ENCODE measurements at regions not wholly inside any gene's neighbourhood (a gene's known extent, or its start where the extent isn't known, plus 50 kb on each side); places are given as distances from the start of the nearest gene placed in this dataset.

DNA sequence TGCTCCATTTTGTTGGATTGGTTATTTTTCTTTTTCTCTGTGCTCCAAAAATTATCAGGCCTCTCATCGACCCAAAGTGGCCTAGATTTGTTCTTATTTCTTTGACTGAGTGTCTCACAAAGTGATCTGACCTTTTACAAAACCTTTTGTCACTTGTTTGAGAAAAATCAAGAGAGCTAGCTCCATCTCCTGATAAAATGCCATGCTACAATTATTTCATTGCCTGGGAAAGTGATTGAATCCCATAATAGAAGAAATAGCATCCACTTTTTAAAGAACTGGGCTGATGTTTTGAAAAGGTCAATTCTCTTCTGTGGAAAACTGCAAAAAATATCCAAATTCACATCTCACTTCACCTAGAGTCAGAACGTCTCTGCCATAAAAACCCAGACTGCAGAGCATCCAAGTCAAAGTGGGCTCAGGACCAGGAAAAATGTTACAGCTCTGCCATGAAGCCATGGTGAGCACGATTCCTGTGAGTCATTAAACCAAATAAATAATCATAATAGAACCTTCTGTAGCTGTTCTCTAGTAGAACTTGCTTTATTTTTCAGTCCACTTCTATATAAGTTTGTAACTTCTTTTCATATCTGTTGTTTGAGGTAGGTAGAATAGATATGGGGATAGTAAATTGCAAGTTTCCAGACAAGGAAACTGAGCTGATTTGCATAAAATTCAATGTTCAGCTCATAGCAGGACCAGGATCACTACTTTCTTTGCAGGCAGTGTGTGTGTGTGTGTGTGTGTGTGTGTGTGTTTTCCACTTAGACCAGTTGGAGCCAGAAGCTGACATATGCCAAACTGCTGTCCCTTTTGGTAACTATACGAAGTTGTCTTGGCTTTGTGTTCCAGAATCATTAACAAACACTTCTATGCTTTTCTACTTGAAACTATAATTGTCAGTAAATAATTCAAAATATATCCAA is 632.5 kb upstream of the ANKRD30A start:
- ATAC-seq: no peak
- intact Hi-C loops (cut with micrococcal nuclease): no loop called here
- Mint-ChIP-seq H3K9me3 (peaks cover 2 to 4% of the 10 kb centered on the region in 2 donors), H3K4me1 (no peaks in the 10 kb centered on the region), H3K27me3 (ENCODE audit: low read depth in 2 of 2) (peaks cover 0 to 3% of the 10 kb centered on the region in 2 donors), H3K4me3 (no peak overlapping the region), H3K36me3 (no peaks in the 10 kb centered on the region), H3K27ac (no peak overlapping the region)
- Histone ChIP-seq H3K27ac (ENCODE audit: low read length) (no peak overlapping the region), H3K27me3 (ENCODE audit: control insufficient read depth, insufficient read depth, low read length) (no peaks in the 10 kb centered on the region), H3K4me1 (ENCODE audit: control insufficient read depth, insufficient read depth, low read length) (no peaks in the 10 kb centered on the region), H3K4me3 (ENCODE audit: low read length) (no peak overlapping the region), H3K9me3 (ENCODE audit: control insufficient read depth, insufficient read depth, low read length) (no peaks in the 10 kb centered on the region), H3K36me3 (ENCODE audit: control insufficient read depth, insufficient read depth, low read length) (no peaks in the 10 kb centered on the region)
- TF ChIP-seq, protein P1, sequence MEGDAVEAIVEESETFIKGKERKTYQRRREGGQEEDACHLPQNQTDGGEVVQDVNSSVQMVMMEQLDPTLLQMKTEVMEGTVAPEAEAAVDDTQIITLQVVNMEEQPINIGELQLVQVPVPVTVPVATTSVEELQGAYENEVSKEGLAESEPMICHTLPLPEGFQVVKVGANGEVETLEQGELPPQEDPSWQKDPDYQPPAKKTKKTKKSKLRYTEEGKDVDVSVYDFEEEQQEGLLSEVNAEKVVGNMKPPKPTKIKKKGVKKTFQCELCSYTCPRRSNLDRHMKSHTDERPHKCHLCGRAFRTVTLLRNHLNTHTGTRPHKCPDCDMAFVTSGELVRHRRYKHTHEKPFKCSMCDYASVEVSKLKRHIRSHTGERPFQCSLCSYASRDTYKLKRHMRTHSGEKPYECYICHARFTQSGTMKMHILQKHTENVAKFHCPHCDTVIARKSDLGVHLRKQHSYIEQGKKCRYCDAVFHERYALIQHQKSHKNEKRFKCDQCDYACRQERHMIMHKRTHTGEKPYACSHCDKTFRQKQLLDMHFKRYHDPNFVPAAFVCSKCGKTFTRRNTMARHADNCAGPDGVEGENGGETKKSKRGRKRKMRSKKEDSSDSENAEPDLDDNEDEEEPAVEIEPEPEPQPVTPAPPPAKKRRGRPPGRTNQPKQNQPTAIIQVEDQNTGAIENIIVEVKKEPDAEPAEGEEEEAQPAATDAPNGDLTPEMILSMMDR (IDR thresholded peaks at IDR 0.05): no peak
- DNase-seq: no peak
- WGBS (ENCODE audit: insufficient coverage): 77% methylated on average over 3 of the region's 4 CpGs

- no peak for ATAC-seq
- no peak overlapping the region for H3K27ac ChIP-seq (ENCODE audit: low read length)
- H3K4me3 Mint-ChIP-seq: no peak overlapping the region
- H3K9me3 ChIP-seq (ENCODE audit: control insufficient read depth, insufficient read depth, low read length): no peaks in the 10 kb centered on the region
- no peak overlapping the region for H3K4me3 ChIP-seq (ENCODE audit: low read length)
- DNase-seq: no peak
- peaks cover 0 to 3% of the 10 kb centered on the region in 2 donors for H3K27me3 Mint-ChIP-seq (ENCODE audit: low read depth in 2 of 2)
- H3K27ac Mint-ChIP-seq: no peak overlapping the region
- WGBS (ENCODE audit: insufficient coverage): no CpG with 5 or more reads among the region's 1 CpG
- no peaks in the 10 kb centered on the region for H3K4me1 Mint-ChIP-seq
- H3K36me3 ChIP-seq (ENCODE audit: control insufficient read depth, insufficient read depth, low read length): no peaks in the 10 kb centered on the region
- no peaks in the 10 kb centered on the region for H3K36me3 Mint-ChIP-seq
- no peaks in the 10 kb centered on the region for H3K27me3 ChIP-seq (ENCODE audit: control insufficient read depth, insufficient read depth, low read length)
- intact Hi-C loops (cut with micrococcal nuclease): no loop called here
- peaks cover 0 to 4% of the 10 kb centered on the region in 2 donors for H3K9me3 Mint-ChIP-seq
- TF ChIP-seq, protein P1 (IDR thresholded peaks at IDR 0.05): no peak
- no peaks in the 10 kb centered on the region for H3K4me1 ChIP-seq (ENCODE audit: control insufficient read depth, insufficient read depth, low read length)
These were observed 633.5 kb upstream of the ANKRD30A start for GRCh38 chr10:36491926-36492325.

DNA sequence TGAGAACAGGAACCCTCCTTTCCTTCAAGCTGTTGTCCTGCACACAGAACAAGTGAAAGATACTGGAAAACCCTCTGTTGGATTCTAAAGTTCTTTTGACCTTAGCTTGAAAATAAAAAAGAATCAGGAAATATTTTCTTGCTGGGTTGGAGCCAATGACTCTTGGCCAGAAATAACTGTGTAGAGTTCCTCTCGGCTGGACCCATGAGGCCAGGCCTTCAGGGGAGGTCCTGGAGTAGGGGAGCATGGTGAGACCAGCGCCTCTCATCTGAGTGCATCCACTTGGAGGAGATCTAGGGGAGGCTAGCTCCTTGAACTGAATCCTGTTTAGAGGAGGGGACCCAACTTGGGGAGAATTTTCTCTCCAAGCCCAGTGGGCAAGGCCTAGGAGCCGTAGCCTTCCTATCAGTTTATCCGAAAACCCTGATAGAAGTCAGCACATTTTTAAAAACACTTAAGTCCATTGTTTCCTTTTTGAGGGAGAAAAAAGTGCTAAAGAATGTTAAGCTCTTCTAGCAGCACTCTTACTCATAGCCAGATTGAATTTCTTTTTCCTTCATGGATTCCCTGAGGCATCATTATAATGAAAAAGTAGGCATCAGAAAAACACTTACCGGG is 635.7 kb upstream of the ANKRD30A start:
- ATAC-seq (no peak), DNase-seq (no peak)
- Mint-ChIP-seq H3K27ac (no peak overlapping the region), H3K36me3 (no peaks in the 10 kb centered on the region), H3K27me3 (ENCODE audit: low read depth in 2 of 2) (peaks cover 0 to 1% of the 10 kb centered on the region in 2 donors), H3K4me3 (no peak overlapping the region), H3K4me1 (no peaks in the 10 kb centered on the region), H3K9me3 (peaks cover under 1 to 2% of the 10 kb centered on the region in 2 donors)
- 89% methylated on average over 4 of the region's 5 CpGs for WGBS (ENCODE audit: insufficient coverage)
- H3K9me3 ChIP-seq (ENCODE audit: control insufficient read depth, insufficient read depth, low read length): no peaks in the 10 kb centered on the region
- no peak overlapping the region for H3K4me3 ChIP-seq (ENCODE audit: low read length)
- no peaks in the 10 kb centered on the region for H3K4me1 ChIP-seq (ENCODE audit: control insufficient read depth, insufficient read depth, low read length)
- TF ChIP-seq, protein P1 (IDR thresholded peaks at IDR 0.05): no peak
- intact Hi-C loops (cut with micrococcal nuclease): no loop called here
- no peak overlapping the region for H3K27ac ChIP-seq (ENCODE audit: low read length)
- no peaks in the 10 kb centered on the region for H3K27me3 ChIP-seq (ENCODE audit: control insufficient read depth, insufficient read depth, low read length)
- no peaks in the 10 kb centered on the region for H3K36me3 ChIP-seq (ENCODE audit: control insufficient read depth, insufficient read depth, low read length)

Data from natural killer cell (primary cell).